Stimulated activated naive CD8-positive, alpha-beta T cell treated with anti-CD3 and anti-CD28 coated beads, Interleukin-15, Interleukin-2, amounts not matched to agents 100 ng/mL and 50 ng/mL, for 24 hours (primary cell): ENCODE measurements at regions not wholly inside any gene's neighbourhood (a gene's known extent, or its start where the extent isn't known, plus 50 kb on each side); places are given as distances from the start of the nearest gene placed in this dataset.

Source experiments
- H3K27ac Mint-ChIP-seq: one replicate; pipeline ENCODE4 v1.8.0; 2021; ENCODE audit warnings: mild to moderate bottlenecking, mixed read lengths
- H3K27me3 Mint-ChIP-seq: one replicate; pipeline ENCODE4 v1.8.0; 2021; ENCODE audit warnings: mixed read lengths
- H3K36me3 Mint-ChIP-seq: one replicate; pipeline ENCODE4 v1.8.0; 2021; ENCODE audit warnings: low read depth, mixed read lengths
- H3K4me1 Mint-ChIP-seq: one replicate; pipeline ENCODE4 v1.8.0; 2021; ENCODE audit warnings: low read depth, mixed read lengths
- H3K4me3 Mint-ChIP-seq: one replicate; pipeline ENCODE4 v1.8.0; 2021; ENCODE audit warnings: mild to moderate bottlenecking, mixed read lengths
- H3K9me3 Mint-ChIP-seq: one replicate; pipeline ENCODE4 v1.8.0; 2021; ENCODE audit warnings: mixed read lengths

GRCh38 chr20:10754824-10755223, 81.0 kb upstream of the JAG1 start:
- Mint-ChIP-seq H3K36me3 (no peaks in the 10 kb centered on the region), H3K4me1 (no peaks in the 10 kb centered on the region), H3K27me3 (peaks cover 8% of the 10 kb centered on the region), H3K27ac (no peak overlapping the region), H3K4me3 (no peak overlapping the region), H3K9me3 (no peaks in the 10 kb centered on the region)

- Mint-ChIP-seq H3K4me1 (no peaks in the 10 kb centered on the region), H3K27me3 (peaks cover 10% of the 10 kb centered on the region), H3K36me3 (no peaks in the 10 kb centered on the region), H3K9me3 (no peaks in the 10 kb centered on the region), H3K4me3 (no peak overlapping the region), H3K27ac (no peak overlapping the region)
Measured at GRCh38 chr20:10758446-10758845, 84.6 kb upstream of the JAG1 start.

- H3K9me3 Mint-ChIP-seq: no peaks in the 10 kb centered on the region
- no peak overlapping the region for H3K27ac Mint-ChIP-seq
- no peaks in the 10 kb centered on the region for H3K36me3 Mint-ChIP-seq
- H3K4me3 Mint-ChIP-seq: no peak overlapping the region
- no peaks in the 10 kb centered on the region for H3K4me1 Mint-ChIP-seq
- peaks cover 6% of the 10 kb centered on the region for H3K27me3 Mint-ChIP-seq
Measured at GRCh38 chr20:10761232-10761631, 87.4 kb upstream of the JAG1 start.

GRCh38 chr20:10761786-10762185, 88.0 kb upstream of the JAG1 start:
- peaks cover 6% of the 10 kb centered on the region for H3K27me3 Mint-ChIP-seq
- H3K4me3 Mint-ChIP-seq: no peak overlapping the region
- no peaks in the 10 kb centered on the region for H3K4me1 Mint-ChIP-seq
- H3K27ac Mint-ChIP-seq: no peak overlapping the region
- H3K9me3 Mint-ChIP-seq: no peaks in the 10 kb centered on the region
- H3K36me3 Mint-ChIP-seq: no peaks in the 10 kb centered on the region

- no peaks in the 10 kb centered on the region for H3K9me3 Mint-ChIP-seq
- H3K27ac Mint-ChIP-seq: no peak overlapping the region
- no peaks in the 10 kb centered on the region for H3K4me1 Mint-ChIP-seq
- no peak overlapping the region for H3K4me3 Mint-ChIP-seq
- H3K27me3 Mint-ChIP-seq: peaks cover 6% of the 10 kb centered on the region
- no peaks in the 10 kb centered on the region for H3K36me3 Mint-ChIP-seq
Measured at GRCh38 chr20:10762216-10762615, 88.4 kb upstream of the JAG1 start.

GRCh38 chr20:10763112-10763511, 89.3 kb upstream of the JAG1 start:
- Mint-ChIP-seq H3K4me3 (no peak overlapping the region), H3K9me3 (no peaks in the 10 kb centered on the region), H3K36me3 (no peaks in the 10 kb centered on the region), H3K27me3 (peaks cover 3% of the 10 kb centered on the region), H3K27ac (no peak overlapping the region), H3K4me1 (no peaks in the 10 kb centered on the region)

GRCh38 chr20:10769700-10770099, 95.9 kb upstream of the JAG1 start:
- Mint-ChIP-seq H3K4me3 (no peak overlapping the region), H3K27me3 (peaks cover 14% of the 10 kb centered on the region), H3K9me3 (no peaks in the 10 kb centered on the region), H3K27ac (no peak overlapping the region), H3K36me3 (no peaks in the 10 kb centered on the region), H3K4me1 (no peaks in the 10 kb centered on the region)

GRCh38 chr20:10770753-10771152, 97.0 kb upstream of the JAG1 start:
- H3K27me3 Mint-ChIP-seq: peaks cover 14% of the 10 kb centered on the region
- H3K9me3 Mint-ChIP-seq: no peaks in the 10 kb centered on the region
- no peaks in the 10 kb centered on the region for H3K4me1 Mint-ChIP-seq
- no peak overlapping the region for H3K4me3 Mint-ChIP-seq
- H3K27ac Mint-ChIP-seq: no peak overlapping the region
- no peaks in the 10 kb centered on the region for H3K36me3 Mint-ChIP-seq

- H3K27me3 Mint-ChIP-seq: peaks cover 17% of the 10 kb centered on the region
- H3K27ac Mint-ChIP-seq: no peak overlapping the region
- no peaks in the 10 kb centered on the region for H3K36me3 Mint-ChIP-seq
- no peaks in the 10 kb centered on the region for H3K9me3 Mint-ChIP-seq
- no peak overlapping the region for H3K4me3 Mint-ChIP-seq
- H3K4me1 Mint-ChIP-seq: no peaks in the 10 kb centered on the region
Measured at GRCh38 chr20:10771435-10772140, 97.8 kb upstream of the JAG1 start.

GRCh38 chr20:10774357-10774943, 100.7 kb upstream of the JAG1 start:
- no peaks in the 10 kb centered on the region for H3K9me3 Mint-ChIP-seq
- H3K36me3 Mint-ChIP-seq: no peaks in the 10 kb centered on the region
- H3K27me3 Mint-ChIP-seq: peaks cover 17% of the 10 kb centered on the region
- H3K4me1 Mint-ChIP-seq: no peaks in the 10 kb centered on the region
- no peak overlapping the region for H3K4me3 Mint-ChIP-seq
- H3K27ac Mint-ChIP-seq: no peak overlapping the region

GRCh38 chr20:10777710-10778109, 103.9 kb upstream of the JAG1 start:
- Mint-ChIP-seq H3K4me3 (no peak overlapping the region), H3K4me1 (no peaks in the 10 kb centered on the region), H3K27ac (no peak overlapping the region), H3K9me3 (no peaks in the 10 kb centered on the region), H3K36me3 (no peaks in the 10 kb centered on the region), H3K27me3 (peaks cover 23% of the 10 kb centered on the region)

- no peak overlapping the region for H3K4me3 Mint-ChIP-seq
- H3K9me3 Mint-ChIP-seq: no peaks in the 10 kb centered on the region
- H3K36me3 Mint-ChIP-seq: no peaks in the 10 kb centered on the region
- H3K27me3 Mint-ChIP-seq: peaks cover 24% of the 10 kb centered on the region
- no peak overlapping the region for H3K27ac Mint-ChIP-seq
- H3K4me1 Mint-ChIP-seq: no peaks in the 10 kb centered on the region
Measured at GRCh38 chr20:10779911-10780310, 106.1 kb upstream of the JAG1 start.

GRCh38 chr20:10780901-10781300, 107.1 kb upstream of the JAG1 start:
- Mint-ChIP-seq H3K27ac (no peak overlapping the region), H3K36me3 (no peaks in the 10 kb centered on the region), H3K4me1 (no peaks in the 10 kb centered on the region), H3K4me3 (no peak overlapping the region), H3K27me3 (peaks cover 24% of the 10 kb centered on the region), H3K9me3 (no peaks in the 10 kb centered on the region)

GRCh38 chr20:10781526-10781925, 107.7 kb upstream of the JAG1 start:
- Mint-ChIP-seq H3K9me3 (no peaks in the 10 kb centered on the region), H3K4me3 (no peak overlapping the region), H3K27me3 (peaks cover 21% of the 10 kb centered on the region), H3K4me1 (no peaks in the 10 kb centered on the region), H3K27ac (no peak overlapping the region), H3K36me3 (no peaks in the 10 kb centered on the region)

GRCh38 chr20:10783707-10784553, 110.1 kb upstream of the JAG1 start:
- Mint-ChIP-seq H3K9me3 (no peaks in the 10 kb centered on the region), H3K4me1 (no peaks in the 10 kb centered on the region), H3K27me3 (peaks cover 20% of the 10 kb centered on the region), H3K27ac (no peak overlapping the region), H3K4me3 (no peak overlapping the region), H3K36me3 (no peaks in the 10 kb centered on the region)
